Upper lobe of left lung (tissue), 4 donors: ENCODE measurements at regions not wholly inside any gene's neighbourhood (a gene's known extent, or its start where the extent isn't known, plus 50 kb on each side); places are given as distances from the start of the nearest gene placed in this dataset.

Source experiments
- CTCF ChIP-seq, 6 experiments: fragments of 450-650 bp in 4 of 6; fragments of 200-600 bp in 2 of 6; sonication (generic) in 2 of 6; IDR thresholded peaks; one replicate each; pipeline ENCODE4 v1.5.1; 2016 to 2019; ENCODE audit warnings: antibody characterized with exemption in 6 of 6
- EP300 ChIP-seq, 4 donors: sonication (generic); formaldehyde crosslinking; IDR thresholded peaks; one replicate each; pipeline ENCODE4 v1.5.1; 2017; ENCODE audit warnings: antibody characterized with exemption in 4 of 4, control low read depth in 2 of 4
- POLR2A ChIP-seq, 4 donors: fragments of 450-650 bp; IDR thresholded peaks; one replicate each; pipeline ENCODE4 v1.5.1; 2016 to 2017; ENCODE audit warnings: antibody characterized with exemption in 4 of 4, mild to moderate bottlenecking in 2 of 4
- POLR2AphosphoS5 ChIP-seq, 2 donors: sonication (generic); formaldehyde crosslinking; IDR thresholded peaks; one replicate each; pipeline ENCODE4 v1.5.1; 2017; ENCODE audit warnings: antibody characterized with exemption in 2 of 2

DNA sequence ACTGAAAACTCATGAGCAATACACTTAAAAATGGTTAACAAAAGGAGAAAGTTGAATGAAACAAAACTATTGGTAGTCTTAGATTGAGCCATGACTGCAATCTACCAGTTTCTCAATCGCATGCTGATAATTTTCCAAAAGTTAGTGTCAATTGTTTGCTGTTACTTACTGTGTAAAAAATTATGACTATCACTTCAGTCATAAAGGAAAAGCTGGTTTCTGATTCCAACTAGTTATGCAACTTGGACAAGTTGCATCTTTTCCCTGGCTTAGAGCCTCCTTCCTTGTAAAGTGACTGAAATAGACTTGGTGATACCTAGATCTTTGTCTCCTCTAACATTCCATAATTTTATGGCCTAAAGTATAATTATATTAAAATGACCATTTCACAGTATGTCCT, 88.3 kb upstream of the PAK5 start:
- TF ChIP-seq CTCF (IDR thresholded peaks at IDR 0.05): no peak
- TF ChIP-seq POLR2A (IDR thresholded peaks at IDR 0.05): no peak
- no peak for TF ChIP-seq POLR2AphosphoS5 (IDR thresholded peaks at IDR 0.05)
- no peak for TF ChIP-seq EP300 (IDR thresholded peaks at IDR 0.05)
